ENCODE measurements at regions not wholly inside any gene's neighbourhood (a gene's known extent, or its start where the extent isn't known, plus 50 kb on each side); places are given as distances from the start of the nearest gene placed in this dataset.
A peak's percentile ranks its signal among the peaks of the same experiment; 100 is the strongest.

GRCh38 chr20:56689318-56689717 is 60.2 kb downstream of the TFAP2C start:
- H3K27me3 ChIP-seq (replicated peaks; ENCODE audit: insufficient read depth, low read depth, low read length, poor library complexity): no peaks in the 10 kb centered on the region
- peak; percentile 18 for DNase-seq (ENCODE audit: low spot score)
- ChIA-PET POLR2A (ENCODE audit: low non-redundant PET) (no interaction called here), CTCF (no interaction called here)
- no TSS peak for BruUV-seq (replicated peaks)
- intact Hi-C loops (cut with micrococcal nuclease; ENCODE audit: unreplicated experiment): no loop called here
- no peaks in the 10 kb centered on the region for H3K9me3 ChIP-seq (ENCODE audit: low read depth, low read length, poor library complexity, severe bottlenecking)
- TF ChIP-seq EZH2 (IDR thresholded peaks at IDR 0.05; ENCODE audit: borderline replicate concordance, low read depth, low read length, poor library complexity, severe bottlenecking) (no peak), CTCF (conservative IDR thresholded peaks at IDR 0.05; ENCODE audit: low read depth, low read length) (no peak)
- no peak overlapping the region for H3K4me3 ChIP-seq (ENCODE audit: low read depth, low read length, poor library complexity, severe bottlenecking)
- H3K36me3 ChIP-seq (ENCODE audit: insufficient read depth, low read length, poor library complexity, severe bottlenecking): no peaks in the 10 kb centered on the region
- H3K4me1 ChIP-seq (ENCODE audit: insufficient read depth, low read length, poor library complexity, severe bottlenecking): no peaks in the 10 kb centered on the region
- no peak overlapping the region for H3K27ac ChIP-seq (ENCODE audit: low read depth, low read length, poor library complexity, severe bottlenecking)

GRCh38 chr20:56689852-56690485 is 60.9 kb downstream of the TFAP2C start:
- TF ChIP-seq CTCF (conservative IDR thresholded peaks at IDR 0.05; ENCODE audit: low read depth, low read length) (no peak), EZH2 (IDR thresholded peaks at IDR 0.05; ENCODE audit: borderline replicate concordance, low read depth, low read length, poor library complexity, severe bottlenecking) (no peak)
- Histone ChIP-seq H3K27ac (ENCODE audit: low read depth, low read length, poor library complexity, severe bottlenecking) (no peak overlapping the region), H3K36me3 (ENCODE audit: insufficient read depth, low read length, poor library complexity, severe bottlenecking) (no peaks in the 10 kb centered on the region), H3K27me3 (replicated peaks; ENCODE audit: insufficient read depth, low read depth, low read length, poor library complexity) (no peaks in the 10 kb centered on the region), H3K4me1 (ENCODE audit: insufficient read depth, low read length, poor library complexity, severe bottlenecking) (no peaks in the 10 kb centered on the region), H3K9me3 (ENCODE audit: low read depth, low read length, poor library complexity, severe bottlenecking) (no peaks in the 10 kb centered on the region), H3K4me3 (ENCODE audit: low read depth, low read length, poor library complexity, severe bottlenecking) (no peak overlapping the region)
- DNase-seq (ENCODE audit: low spot score): no peak
- CTCF ChIA-PET: interaction anchor here (0.5 kb wide), 1 partner anchor 537 kb away, joined by 3 read pairs; no protein-coding TSS in a partner anchor
- intact Hi-C loops (cut with micrococcal nuclease; ENCODE audit: unreplicated experiment): no loop called here
- POLR2A ChIA-PET (ENCODE audit: low non-redundant PET): no interaction called here
- no TSS peak for BruUV-seq (replicated peaks)

- no peak for TF ChIP-seq EZH2 (IDR thresholded peaks at IDR 0.05; ENCODE audit: borderline replicate concordance, low read depth, low read length, poor library complexity, severe bottlenecking)
- H3K36me3 ChIP-seq (ENCODE audit: insufficient read depth, low read length, poor library complexity, severe bottlenecking): no peaks in the 10 kb centered on the region
- no TSS peak for BruUV-seq (replicated peaks)
- H3K9me3 ChIP-seq (ENCODE audit: low read depth, low read length, poor library complexity, severe bottlenecking): no peaks in the 10 kb centered on the region
- H3K27me3 ChIP-seq (replicated peaks; ENCODE audit: insufficient read depth, low read depth, low read length, poor library complexity): no peaks in the 10 kb centered on the region
- intact Hi-C loops (cut with micrococcal nuclease; ENCODE audit: unreplicated experiment): no loop called here
- no peak for DNase-seq (ENCODE audit: low spot score)
- H3K27ac ChIP-seq (ENCODE audit: low read depth, low read length, poor library complexity, severe bottlenecking): no peak overlapping the region
- H3K4me1 ChIP-seq (ENCODE audit: insufficient read depth, low read length, poor library complexity, severe bottlenecking): no peaks in the 10 kb centered on the region
- no peak overlapping the region for H3K4me3 ChIP-seq (ENCODE audit: low read depth, low read length, poor library complexity, severe bottlenecking)
- POLR2A ChIA-PET (ENCODE audit: low non-redundant PET): no interaction called here
- CTCF ChIA-PET: interaction anchor here (0.5 kb wide), 1 partner anchor 536 kb away, joined by 3 read pairs; no protein-coding TSS in a partner anchor
These were observed 61.5 kb downstream of the TFAP2C start for GRCh38 chr20:56690531-56691175.
